ENCODE measurements at regions not wholly inside any gene's neighbourhood (a gene's known extent, or its start where the extent isn't known, plus 50 kb on each side); places are given as distances from the start of the nearest gene placed in this dataset.

GRCh38 chr5:60504342-60504741 lies 195.6 kb downstream of the DEPDC1B start:
- TF ChIP-seq, protein P1, sequence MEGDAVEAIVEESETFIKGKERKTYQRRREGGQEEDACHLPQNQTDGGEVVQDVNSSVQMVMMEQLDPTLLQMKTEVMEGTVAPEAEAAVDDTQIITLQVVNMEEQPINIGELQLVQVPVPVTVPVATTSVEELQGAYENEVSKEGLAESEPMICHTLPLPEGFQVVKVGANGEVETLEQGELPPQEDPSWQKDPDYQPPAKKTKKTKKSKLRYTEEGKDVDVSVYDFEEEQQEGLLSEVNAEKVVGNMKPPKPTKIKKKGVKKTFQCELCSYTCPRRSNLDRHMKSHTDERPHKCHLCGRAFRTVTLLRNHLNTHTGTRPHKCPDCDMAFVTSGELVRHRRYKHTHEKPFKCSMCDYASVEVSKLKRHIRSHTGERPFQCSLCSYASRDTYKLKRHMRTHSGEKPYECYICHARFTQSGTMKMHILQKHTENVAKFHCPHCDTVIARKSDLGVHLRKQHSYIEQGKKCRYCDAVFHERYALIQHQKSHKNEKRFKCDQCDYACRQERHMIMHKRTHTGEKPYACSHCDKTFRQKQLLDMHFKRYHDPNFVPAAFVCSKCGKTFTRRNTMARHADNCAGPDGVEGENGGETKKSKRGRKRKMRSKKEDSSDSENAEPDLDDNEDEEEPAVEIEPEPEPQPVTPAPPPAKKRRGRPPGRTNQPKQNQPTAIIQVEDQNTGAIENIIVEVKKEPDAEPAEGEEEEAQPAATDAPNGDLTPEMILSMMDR (IDR thresholded peaks at IDR 0.05) = no peak
- no peak for TF ChIP-seq POLR2A (IDR thresholded peaks at IDR 0.05)
